ENCODE measurements at regions not wholly inside any gene's neighbourhood (a gene's known extent, or its start where the extent isn't known, plus 50 kb on each side); places are given as distances from the start of the nearest gene placed in this dataset.

DNA sequence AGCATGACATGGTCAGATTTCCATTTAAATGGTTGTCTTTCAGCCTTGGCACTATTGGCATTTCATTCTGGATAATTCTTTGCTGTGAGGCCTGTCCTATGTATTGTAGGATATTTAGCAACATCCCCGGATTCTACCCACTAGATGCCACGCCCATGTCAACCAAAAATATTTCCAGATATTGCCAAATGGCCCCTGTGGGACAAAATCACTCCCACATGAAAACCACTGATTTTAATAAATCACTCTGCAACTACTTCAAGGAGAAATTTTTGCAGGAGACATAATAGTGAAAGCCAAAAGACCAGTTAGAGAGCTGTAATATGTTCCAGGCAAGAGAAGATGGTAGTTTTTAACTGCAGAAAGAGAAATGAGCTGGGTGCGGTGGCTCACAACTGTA, 55.9 kb upstream of the RARB start:
- no peak for DNase-seq

- no peak for DNase-seq
These were observed 51.7 kb upstream of the RARB start for GRCh38 chr3:25376340-25376739.

DNA sequence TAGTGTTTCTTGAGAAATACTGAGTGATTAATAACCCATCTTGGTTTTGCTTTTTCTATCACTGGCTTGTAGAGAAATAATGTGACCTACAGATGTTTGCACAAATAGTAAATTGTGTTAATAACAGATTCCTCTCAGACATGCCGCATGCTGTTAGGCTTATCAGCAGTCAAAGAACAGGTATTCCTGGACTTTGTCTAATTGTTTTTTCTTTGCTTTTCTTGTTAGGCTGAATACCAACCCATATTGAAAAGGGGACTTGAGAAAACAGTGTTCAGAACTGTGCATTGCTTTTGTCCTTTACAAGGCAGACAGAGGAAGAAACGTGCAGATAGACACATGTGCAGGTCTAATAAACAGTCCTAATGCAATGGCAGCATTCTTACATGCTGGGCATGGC, 51.0 kb upstream of the RARB start:
- DNase-seq, result no peak
